Esophagus (tissue), 2 donors: ENCODE measurements at regions not wholly inside any gene's neighbourhood (a gene's known extent, or its start where the extent isn't known, plus 50 kb on each side); places are given as distances from the start of the nearest gene placed in this dataset.
"Not testable (repeated sequence)": the region's sequence is repeated elsewhere in the genome, so short reads cannot be mapped to it uniquely, and the experiment has no call there.

Experiments
- H3K27ac ChIP-seq, 2 donors: one replicate each; pipeline ENCODE4 v1.5.1; 2013; ENCODE audit warnings: low read depth in 2 of 2, mild to moderate bottlenecking in 2 of 2, inconsistent platforms in 1 of 2, low read length in 1 of 2, moderate library complexity in 1 of 2
- H3K27me3 ChIP-seq, 2 donors: one replicate each; pipeline ENCODE4 v1.6.1; 2013; ENCODE audit warnings: low read length in 2 of 2, control low read depth in 1 of 2, mild to moderate bottlenecking in 1 of 2; ENCODE audit not compliant: insufficient read depth in 2 of 2, control insufficient read depth in 1 of 2
- H3K36me3 ChIP-seq, 2 donors: one replicate each; pipeline ENCODE4 v1.6.1; 2013; ENCODE audit warnings: low read length in 1 of 2; ENCODE audit not compliant: control insufficient read depth in 2 of 2, insufficient read depth in 2 of 2
- H3K4me1 ChIP-seq, 2 donors: one replicate each; pipeline ENCODE4 v1.6.1; 2013; ENCODE audit warnings: low read length in 1 of 2; ENCODE audit not compliant: control insufficient read depth in 2 of 2, insufficient read depth in 2 of 2
- H3K4me3 ChIP-seq, 2 donors: one replicate each; pipeline ENCODE4 v1.5.1; 2013; ENCODE audit warnings: low read length in 2 of 2, mild to moderate bottlenecking in 2 of 2, low read depth in 1 of 2, moderate library complexity in 1 of 2
- H3K9me3 ChIP-seq, 2 donors: one replicate each; pipeline ENCODE4 v1.6.1; 2013; ENCODE audit warnings: mild to moderate bottlenecking in 2 of 2, low read depth in 1 of 2, low read length in 1 of 2, moderate library complexity in 1 of 2; ENCODE audit not compliant: control insufficient read depth in 2 of 2, insufficient read depth in 1 of 2
- WGBS, 2 donors: extraction: QIAGEN DNeasy Blood & Tissue Kit; methylation state at CpG; one replicate each; pipeline ENCODE4 v1.1.7; 2013; 5-methylcytosine and 5-hydroxymethylcytosine counted together
- donor health status: healthy with polysubstance abuse.
- donor health status: Bipolar disorder and iron deficiency.

GRCh38 chr2:132309203-132309602, 107.4 kb upstream of the GPR39 start:
- not testable (repeated sequence) for H3K27ac ChIP-seq, H3K36me3 ChIP-seq, H3K4me1 ChIP-seq, H3K9me3 ChIP-seq, H3K4me3 ChIP-seq, H3K27me3 ChIP-seq
- 70 to 83% methylated on average over 1 of the region's 1 CpG for WGBS, 2 donors

- not testable (repeated sequence) for H3K27me3 ChIP-seq, H3K9me3 ChIP-seq, H3K4me1 ChIP-seq, H3K27ac ChIP-seq, H3K36me3 ChIP-seq, H3K4me3 ChIP-seq
- WGBS, 2 donors, result 81 to 83% methylated on average over 2 of the region's 2 CpGs
These were observed 101.1 kb upstream of the GPR39 start for GRCh38 chr2:132315546-132315945.

- not testable (repeated sequence) for H3K9me3 ChIP-seq, H3K27me3 ChIP-seq, H3K4me3 ChIP-seq, H3K27ac ChIP-seq, H3K36me3 ChIP-seq, H3K4me1 ChIP-seq
- 63 to 71% methylated on average over 6 of the region's 6 CpGs for WGBS, 2 donors
These were observed 99.5 kb upstream of the GPR39 start for GRCh38 chr2:132317026-132317680.

GRCh38 chr2:132318481-132318880, 98.1 kb upstream of the GPR39 start:
- not testable (repeated sequence) for H3K27me3 ChIP-seq, H3K9me3 ChIP-seq, H3K36me3 ChIP-seq, H3K4me1 ChIP-seq, H3K27ac ChIP-seq, H3K4me3 ChIP-seq
- WGBS, 2 donors, result 82 to 85% methylated on average over 4 of the region's 4 CpGs

GRCh38 chr2:132324005-132324404, 92.6 kb upstream of the GPR39 start:
- H3K4me1 ChIP-seq, H3K27me3 ChIP-seq, H3K36me3 ChIP-seq, H3K4me3 ChIP-seq, H3K27ac ChIP-seq, H3K9me3 ChIP-seq: not testable (repeated sequence)
- WGBS, 2 donors, result 58 to 68% methylated on average over 1 of the region's 1 CpG

GRCh38 chr2:132332345-132333033, 84.1 kb upstream of the GPR39 start:
- not testable (repeated sequence) for H3K4me3 ChIP-seq, H3K27ac ChIP-seq, H3K9me3 ChIP-seq, H3K27me3 ChIP-seq, H3K4me1 ChIP-seq, H3K36me3 ChIP-seq
- 70 to 72% methylated on average over 28 of the region's 28 CpGs for WGBS, 2 donors

GRCh38 chr2:132337135-132337534, 79.5 kb upstream of the GPR39 start:
- H3K4me1 ChIP-seq, H3K36me3 ChIP-seq, H3K27me3 ChIP-seq, H3K9me3 ChIP-seq, H3K27ac ChIP-seq, H3K4me3 ChIP-seq: not testable (repeated sequence)
- WGBS, 2 donors, result 90% methylated on average over 10 to 12 of the region's 13 CpGs

GRCh38 chr2:132337844-132338243, 78.8 kb upstream of the GPR39 start:
- H3K4me1 ChIP-seq, H3K27ac ChIP-seq, H3K9me3 ChIP-seq, H3K36me3 ChIP-seq, H3K27me3 ChIP-seq, H3K4me3 ChIP-seq: not testable (repeated sequence)
- WGBS, 2 donors, result 53 to 60% methylated on average over 2 to 3 of the region's 5 CpGs

GRCh38 chr2:132347041-132347780, 69.4 kb upstream of the GPR39 start:
- not testable (repeated sequence) for H3K4me1 ChIP-seq, H3K27me3 ChIP-seq, H3K36me3 ChIP-seq, H3K9me3 ChIP-seq
- 9% methylated on average over 34 of the region's 34 CpGs for whole genome bisulfite sequencing, 2 donors
- Histone ChIP-seq H3K27ac (peak overlapping the region; percentile 52 to 73), H3K4me3 (peak overlapping the region; percentile 54 to 55)
